ENCODE measurements at regions not wholly inside any gene's neighbourhood (a gene's known extent, or its start where the extent isn't known, plus 50 kb on each side); places are given as distances from the start of the nearest gene placed in this dataset.

- intact Hi-C loops (cut with micrococcal nuclease), result no loop called here
Observed at GRCh38 chr7:33700001-33700899, 205.1 kb upstream of the BMPER start.

DNA sequence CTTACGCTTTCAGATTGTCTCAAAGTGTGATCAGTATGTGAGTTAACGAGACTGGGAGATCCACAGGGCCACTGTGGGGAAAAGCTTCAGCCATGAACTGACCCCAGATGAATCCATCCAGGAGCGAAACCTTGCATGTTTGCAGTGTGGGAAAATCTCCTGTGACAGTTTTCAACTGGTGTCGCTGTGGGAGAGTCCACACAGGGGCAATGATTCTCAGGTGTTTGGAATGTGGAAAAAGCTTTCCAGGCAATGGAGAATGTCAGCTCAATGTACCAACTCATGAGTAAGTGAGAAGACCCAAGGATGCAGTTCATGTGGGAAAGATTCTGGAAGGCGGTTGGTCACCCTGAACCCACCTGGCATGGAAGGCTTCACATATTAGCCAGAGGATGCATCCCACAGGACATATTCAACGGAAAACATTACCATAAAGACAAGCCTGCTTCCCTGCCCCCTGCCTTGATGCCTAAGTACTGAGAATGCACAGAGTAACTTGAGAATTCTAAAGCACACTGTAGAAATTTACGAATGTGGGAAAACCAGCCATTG is 204.1 kb upstream of the BMPER start:
- intact Hi-C loops (cut with micrococcal nuclease), result no loop called here

DNA sequence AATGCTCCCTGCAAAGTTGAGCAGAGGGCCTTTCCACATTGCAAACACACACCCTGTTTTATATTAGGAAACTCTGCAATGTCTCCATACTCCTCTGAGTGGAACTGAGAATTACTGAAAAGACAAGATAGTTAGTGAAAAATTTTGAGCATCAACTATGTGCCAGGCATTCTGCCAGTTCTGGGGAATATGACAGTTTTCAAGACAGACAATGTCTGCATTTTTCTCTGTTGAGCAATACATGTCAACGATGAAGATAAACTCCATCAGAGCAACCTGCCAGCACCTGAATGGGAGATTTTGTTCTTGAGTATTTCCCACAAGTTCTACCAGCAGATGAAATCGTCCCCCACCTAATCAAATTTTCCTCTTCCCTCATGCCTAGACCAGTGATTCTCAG is 203.4 kb upstream of the BMPER start:
- intact Hi-C loops (cut with micrococcal nuclease), result no loop called here

DNA sequence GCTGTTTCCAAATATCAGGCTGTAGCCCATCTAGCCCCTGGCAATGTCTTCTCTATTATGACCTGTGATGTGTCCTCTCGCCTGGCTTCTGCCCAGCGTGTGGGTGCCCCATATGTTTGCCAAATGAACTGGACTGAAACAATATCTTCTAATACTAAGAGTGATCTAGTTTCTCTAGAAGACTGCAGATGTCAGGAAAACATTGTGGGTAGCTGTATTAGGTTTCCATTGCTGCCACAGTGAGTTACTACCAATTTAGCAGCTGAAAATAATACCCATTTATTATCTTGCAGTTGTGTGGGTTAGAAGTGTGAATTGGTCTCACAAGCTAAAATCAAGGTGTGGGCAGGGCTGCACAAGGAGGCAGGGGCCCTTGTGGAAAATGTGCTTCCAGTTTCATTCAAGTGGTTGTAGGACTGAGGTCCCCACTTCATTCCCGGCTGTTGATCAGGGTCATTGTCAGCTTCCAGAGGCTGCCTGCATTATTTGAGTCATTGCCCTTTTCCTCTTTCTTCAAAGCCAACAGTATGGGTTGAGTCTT is 202.8 kb upstream of the BMPER start:
- intact Hi-C loops (cut with micrococcal nuclease), result no loop called here

GRCh38 chr7:33705333-33705833 is 200.0 kb upstream of the BMPER start:
- intact Hi-C loops (cut with micrococcal nuclease), result no loop called here

GRCh38 chr7:33706186-33706585 is 199.2 kb upstream of the BMPER start:
- intact Hi-C loops (cut with micrococcal nuclease), result no loop called here

GRCh38 chr7:33706771-33707200 is 198.6 kb upstream of the BMPER start:
- intact Hi-C loops (cut with micrococcal nuclease), result no loop called here

- intact Hi-C loops (cut with micrococcal nuclease), result no loop called here
Observed at GRCh38 chr7:33707427-33707826, 197.9 kb upstream of the BMPER start.

- intact Hi-C loops (cut with micrococcal nuclease), result no loop called here
Observed at GRCh38 chr7:33710608-33711007, 194.7 kb upstream of the BMPER start.

DNA sequence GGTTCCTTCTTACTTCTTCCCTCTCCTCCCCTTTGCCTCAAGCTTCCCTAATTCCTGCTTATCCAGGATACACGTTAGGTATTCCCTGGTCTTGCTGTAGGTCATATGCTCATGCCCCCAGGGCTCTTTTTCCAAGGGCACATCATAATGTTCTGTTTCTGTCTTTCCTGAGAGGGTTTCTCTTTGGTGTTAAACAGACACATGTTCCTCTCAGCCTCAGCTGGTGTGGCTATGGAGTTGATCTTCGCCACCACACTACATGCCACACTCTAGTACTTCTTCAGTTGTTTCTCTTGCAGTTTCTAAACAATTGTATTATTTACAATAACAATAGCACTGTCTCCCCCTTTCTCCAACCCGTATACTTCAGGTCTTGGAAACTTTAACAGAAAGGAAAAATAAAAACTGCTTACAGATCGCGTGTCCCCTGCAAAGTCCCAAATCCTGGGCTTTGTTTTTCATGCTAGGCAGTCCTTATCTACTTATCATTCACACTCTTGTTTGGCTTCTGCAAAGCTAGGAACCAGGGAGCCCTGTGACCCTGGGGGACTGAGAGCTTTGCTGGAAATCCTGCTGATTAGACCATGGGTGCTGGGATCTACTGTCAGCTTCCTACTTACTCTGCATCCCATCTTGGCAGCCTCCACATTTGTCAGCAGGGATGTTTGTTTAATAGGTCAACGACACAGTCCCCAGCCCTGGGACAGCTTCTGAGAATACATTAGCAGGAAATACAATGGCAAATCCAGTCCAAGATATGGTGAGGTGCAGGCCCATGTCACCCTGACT is 193.9 kb upstream of the BMPER start:
- intact Hi-C loops (cut with micrococcal nuclease), result no loop called here

- intact Hi-C loops (cut with micrococcal nuclease), result no loop called here
Observed at GRCh38 chr7:33712020-33712414, 193.3 kb upstream of the BMPER start.

DNA sequence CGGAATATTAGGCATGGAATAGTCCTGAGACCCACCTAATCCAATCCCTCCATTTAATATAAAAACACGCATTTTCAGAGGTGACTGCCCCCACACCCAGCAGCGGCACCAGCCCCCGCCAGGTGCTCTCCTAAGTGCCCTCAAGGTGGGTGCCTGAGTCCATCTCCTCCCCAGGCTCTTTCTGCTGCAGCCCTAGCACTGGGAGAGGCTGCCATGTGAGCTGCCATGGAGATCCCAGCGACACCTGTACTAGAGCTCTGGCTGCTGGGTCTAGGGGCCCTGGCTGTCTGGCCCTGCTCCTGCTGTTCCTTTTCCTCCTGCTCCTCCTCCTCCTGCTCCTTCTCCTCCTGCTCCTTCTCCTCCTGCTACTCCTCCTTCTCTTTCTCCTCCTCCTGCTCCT is 191.1 kb upstream of the BMPER start:
- intact Hi-C loops (cut with micrococcal nuclease), result no loop called here

GRCh38 chr7:33716581-33717477 is 188.5 kb upstream of the BMPER start:
- intact Hi-C loops (cut with micrococcal nuclease), result no loop called here

- intact Hi-C loops (cut with micrococcal nuclease), result no loop called here
Observed at GRCh38 chr7:33719059-33719581, 186.2 kb upstream of the BMPER start.

DNA sequence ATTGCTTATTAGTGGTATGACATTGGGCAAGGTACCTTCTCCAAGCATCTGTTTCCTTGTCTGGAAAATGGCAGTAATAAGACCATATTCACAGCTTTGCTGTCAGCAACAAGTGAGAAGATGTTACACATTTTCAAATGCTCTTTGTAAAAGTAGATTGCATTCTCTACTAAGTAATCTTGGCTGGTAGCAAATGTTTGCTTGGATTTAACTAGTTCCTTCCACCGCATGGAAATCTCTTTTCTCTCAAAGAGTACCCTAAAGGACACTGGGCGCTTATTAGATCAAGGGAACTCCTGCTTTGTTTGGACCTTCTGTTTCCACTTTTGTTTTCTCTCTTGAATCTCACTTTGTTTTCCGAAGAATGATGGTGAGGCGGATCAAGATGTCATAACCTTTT is 185.2 kb upstream of the BMPER start:
- intact Hi-C loops (cut with micrococcal nuclease), result no loop called here

- intact Hi-C loops (cut with micrococcal nuclease), result no loop called here
Observed at GRCh38 chr7:33720870-33721269, 184.5 kb upstream of the BMPER start.

DNA sequence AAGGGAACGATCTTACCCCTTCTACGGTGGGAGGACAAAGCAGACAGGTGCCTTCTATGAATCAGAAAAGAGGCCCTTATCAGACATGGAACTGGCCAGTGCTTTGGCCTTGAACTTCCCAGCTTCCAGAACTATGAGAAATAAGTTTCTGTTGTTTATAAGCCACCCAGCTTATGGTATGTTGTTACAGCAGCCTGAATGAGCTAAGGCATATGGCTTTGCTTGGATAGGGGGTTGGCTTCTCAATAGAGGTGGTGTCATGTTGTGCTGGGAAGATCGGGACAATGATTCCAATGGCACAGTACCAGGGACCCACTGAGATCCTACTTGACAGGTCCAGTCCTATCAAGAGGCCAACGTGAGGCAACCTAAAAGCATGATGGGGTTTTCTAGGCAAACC is 183.4 kb upstream of the BMPER start:
- intact Hi-C loops (cut with micrococcal nuclease), result no loop called here

DNA sequence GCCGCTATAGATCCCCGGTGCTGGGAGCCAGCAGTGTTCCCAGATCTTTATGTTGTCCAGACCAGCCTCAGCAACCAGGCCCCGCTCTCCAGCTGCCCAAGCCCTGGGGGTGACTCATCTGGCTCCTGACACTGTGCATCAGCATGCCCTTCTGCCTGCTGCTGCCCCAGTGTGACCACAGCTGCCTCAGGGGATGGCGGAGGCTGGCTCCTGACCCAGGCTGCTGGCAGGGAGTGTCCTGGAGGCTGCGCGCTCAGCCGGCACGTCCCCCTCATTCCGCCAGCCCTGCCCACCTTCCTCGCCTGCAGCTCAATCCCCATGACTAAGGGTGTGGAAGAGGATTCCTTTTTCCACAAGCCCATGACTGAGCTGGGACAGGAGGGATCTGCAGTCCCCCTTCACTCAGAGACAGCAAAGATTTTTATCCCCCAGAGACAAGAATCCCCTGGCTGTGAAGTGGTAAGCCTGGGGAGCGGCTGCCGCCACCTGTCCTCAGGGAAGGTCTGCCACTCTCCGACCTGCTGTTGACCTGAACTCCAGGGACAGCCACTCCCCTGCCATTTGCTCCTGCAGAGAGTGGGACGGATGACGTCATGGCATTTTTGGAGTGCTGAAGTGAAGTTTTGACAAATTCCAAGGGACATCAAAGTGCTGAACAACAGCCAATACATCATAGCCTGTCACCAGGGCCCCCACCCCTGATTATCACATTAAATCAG is 182.8 kb upstream of the BMPER start:
- intact Hi-C loops (cut with micrococcal nuclease), result no loop called here

DNA sequence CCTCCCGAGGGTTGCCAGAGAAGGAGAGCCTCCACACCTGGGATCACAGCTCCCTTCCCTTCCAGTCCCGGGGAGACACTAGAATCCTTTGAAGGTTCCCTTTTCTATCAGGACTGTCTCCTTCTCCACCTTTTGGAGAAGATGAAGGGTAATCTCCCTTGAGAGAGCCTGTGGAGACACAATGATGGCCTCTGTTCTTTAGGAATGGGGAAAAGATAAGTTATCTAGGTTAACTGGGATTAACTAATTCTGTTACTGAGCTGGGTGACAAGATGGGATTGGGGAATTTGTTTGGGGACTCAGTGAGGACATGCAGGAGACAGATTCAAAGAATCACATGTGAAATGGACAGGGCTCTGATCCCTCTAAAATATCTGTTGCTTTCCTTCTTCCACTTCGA is 181.1 kb upstream of the BMPER start:
- intact Hi-C loops (cut with micrococcal nuclease), result no loop called here
